ENCODE measurements at regions not wholly inside any gene's neighbourhood (a gene's known extent, or its start where the extent isn't known, plus 50 kb on each side); places are given as distances from the start of the nearest gene placed in this dataset. TPM values are rescaled to one million over a fixed set of nuclear protein-coding genes. Genes with fewer than 3 reads are reported as not detected.

DNA sequence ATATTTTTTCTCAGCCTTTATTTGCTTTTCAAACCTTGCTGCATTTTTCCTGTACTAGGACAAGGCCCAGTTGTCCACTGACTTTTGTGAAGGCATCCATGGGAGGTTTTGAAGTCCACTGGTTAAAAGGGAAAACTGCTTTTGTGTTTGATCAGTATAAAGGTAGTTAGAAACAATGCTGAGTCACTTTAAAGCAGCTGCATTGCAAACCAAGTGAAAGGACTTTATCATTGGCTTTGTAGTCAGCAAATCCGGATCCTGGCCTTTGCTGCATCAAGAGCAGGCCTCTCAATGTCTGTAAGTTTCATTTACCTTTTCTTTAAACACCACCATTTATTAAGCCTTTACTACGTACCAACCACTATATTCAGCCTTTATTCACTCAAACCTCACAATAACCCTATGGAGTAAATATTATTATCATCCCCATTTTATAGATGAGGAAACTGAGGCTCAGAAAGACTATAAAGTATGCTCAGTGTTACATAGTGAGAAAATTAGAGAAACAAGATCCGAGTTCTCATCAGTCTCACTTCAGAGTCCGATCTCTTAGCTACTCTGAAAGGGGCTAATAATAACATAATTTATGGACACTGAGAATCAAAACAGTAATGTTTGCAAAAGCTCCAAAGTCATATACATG, 60.6 kb upstream of the HSD17B12 start:
- intact Hi-C loops (cut with DNase I) = no loop called here
- Histone ChIP-seq H3K27ac (no peak overlapping the region), H3K4me3 (replicated peaks in 1 of 3) (no peak overlapping the region), H3K4me1 (no peaks in the 10 kb centered on the region), H3K9me3 (no peaks in the 10 kb centered on the region), H3K27me3 (no peaks in the 10 kb centered on the region), H3K36me3 (no peaks in the 10 kb centered on the region)
- no peak for DNase-seq
- no peak for TF ChIP-seq POLR2A (IDR thresholded peaks at IDR 0.05)
- TF ChIP-seq, protein P1, sequence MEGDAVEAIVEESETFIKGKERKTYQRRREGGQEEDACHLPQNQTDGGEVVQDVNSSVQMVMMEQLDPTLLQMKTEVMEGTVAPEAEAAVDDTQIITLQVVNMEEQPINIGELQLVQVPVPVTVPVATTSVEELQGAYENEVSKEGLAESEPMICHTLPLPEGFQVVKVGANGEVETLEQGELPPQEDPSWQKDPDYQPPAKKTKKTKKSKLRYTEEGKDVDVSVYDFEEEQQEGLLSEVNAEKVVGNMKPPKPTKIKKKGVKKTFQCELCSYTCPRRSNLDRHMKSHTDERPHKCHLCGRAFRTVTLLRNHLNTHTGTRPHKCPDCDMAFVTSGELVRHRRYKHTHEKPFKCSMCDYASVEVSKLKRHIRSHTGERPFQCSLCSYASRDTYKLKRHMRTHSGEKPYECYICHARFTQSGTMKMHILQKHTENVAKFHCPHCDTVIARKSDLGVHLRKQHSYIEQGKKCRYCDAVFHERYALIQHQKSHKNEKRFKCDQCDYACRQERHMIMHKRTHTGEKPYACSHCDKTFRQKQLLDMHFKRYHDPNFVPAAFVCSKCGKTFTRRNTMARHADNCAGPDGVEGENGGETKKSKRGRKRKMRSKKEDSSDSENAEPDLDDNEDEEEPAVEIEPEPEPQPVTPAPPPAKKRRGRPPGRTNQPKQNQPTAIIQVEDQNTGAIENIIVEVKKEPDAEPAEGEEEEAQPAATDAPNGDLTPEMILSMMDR (IDR thresholded peaks at IDR 0.05) = no peak
- 90% methylated on average over 4 of the region's 4 CpGs for WGBS, 2 donors

DNA sequence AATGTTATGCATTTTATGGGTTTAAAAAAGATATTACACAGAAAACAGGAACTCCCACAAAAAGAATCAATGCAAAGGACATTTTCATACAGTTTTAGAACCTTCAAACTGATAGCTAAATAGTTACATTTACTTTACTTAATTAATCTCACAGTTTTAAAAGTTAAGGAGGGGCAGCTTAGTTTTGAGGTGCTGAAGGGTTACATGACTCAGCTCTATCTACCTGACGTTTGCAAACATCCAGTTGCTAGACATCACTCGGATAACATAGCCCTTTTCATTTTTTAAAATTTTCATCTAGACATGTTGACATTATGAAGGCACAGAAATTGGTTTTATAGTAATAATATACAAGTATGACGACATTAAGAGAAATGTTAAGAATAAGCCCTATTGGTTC, 53.7 kb upstream of the HSD17B12 start:
- Histone ChIP-seq H3K27ac (no peak overlapping the region), H3K4me3 (replicated peaks in 1 of 3) (no peak overlapping the region), H3K9me3 (no peaks in the 10 kb centered on the region), H3K4me1 (no peaks in the 10 kb centered on the region), H3K27me3 (peaks cover 6% of the 10 kb centered on the region), H3K36me3 (no peaks in the 10 kb centered on the region)
- DNase-seq = no peak
- intact Hi-C loops (cut with DNase I) = no loop called here
- TF ChIP-seq POLR2A (IDR thresholded peaks at IDR 0.05) = no peak
- TF ChIP-seq, protein P1 (IDR thresholded peaks at IDR 0.05) = no peak
- 67 to 73% methylated on average over 3 of the region's 3 CpGs for WGBS, 2 donors

MicroRNAs in the stretch of these regions (microRNA counts, 767-probe panel; counts per million panel counts)
- microRNA hsa-miR-129-2-3p (0 counts per million in 2 donors), microRNA hsa-miR-129-5p (0 counts per million in 2 donors), microRNA hsa-miR-670 (0 counts per million in 2 donors)

Small RNA genes in the stretch of these regions (microRNA-seq; reads per million reads assigned to microRNA genes)
- gene MIR129-2 = not detected
- gene MIR670 = not detected

Small RNA genes in the stretch of these regions (small RNA-seq; reads per million reads assigned to genes)
- gene MIR129-2 (not detected), gene MIR670 (not detected)
